T-cell (primary cell): ENCODE measurements at regions not wholly inside any gene's neighbourhood (a gene's known extent, or its start where the extent isn't known, plus 50 kb on each side); places are given as distances from the start of the nearest gene placed in this dataset.
A peak's percentile ranks its signal among the peaks of the same experiment; 100 is the strongest.

Experiments used
- ATAC-seq, 4 experiments: fragments of 200-7000 bp in 3 of 4; fragments of 150-1000 bp in 1 of 4; cut with Tn5 transposase; replicated peaks in 1 of 4; 1 replicate in 3 of 4; 2 replicates in 1 of 4; pipeline ENCODE4 v1.10.0; 2021; ENCODE audit warnings: moderate library complexity in 3 of 4, mild to moderate bottlenecking in 2 of 4, moderate number of reproducible peaks in 1 of 4
- CTCF ChIA-PET, 2 donors: fragments of 300-600 bp; sonication (Branson Sonifier 250); formaldehyde crosslinking; loops; one replicate each; lab custom pipeline; 2022; ENCODE audit warnings: antibody characterized with exemption in 2 of 2; lab: Charles Lee
- POLR2A ChIA-PET, 2 donors: fragments of 300-600 bp; sonication (Branson Sonifier 250); formaldehyde crosslinking; loops; one replicate each; lab custom pipeline; 2022; ENCODE audit warnings: antibody characterized with exemption in 2 of 2; lab: Charles Lee
- DNase-seq, 35 experiments: peaks; one replicate each; pipeline versions ENCODE4 v3.0.0 to v3.0.0-alpha.2; 2013 to 2023
- H3K27ac ChIP-seq: one replicate; pipeline ENCODE4 v1.5.1; 2013; ENCODE audit warnings: low read length
- H3K27me3 ChIP-seq, 2 experiments: replicated peaks in 1 of 2; 1 replicate in 1 of 2; 2 replicates in 1 of 2; pipeline versions ENCODE4 v1.6.1 to v1.7.0; 2013; ENCODE audit warnings: low read length in 1 of 2, mixed read lengths in 1 of 2; ENCODE audit not compliant: control insufficient read depth in 2 of 2, insufficient read depth in 2 of 2; ENCODE audit errors: extremely low read depth in 1 of 2
- H3K36me3 ChIP-seq, 2 donors: 1 replicate in 1 of 2; 2 replicates in 1 of 2; pipeline versions ENCODE4 v1.6.1 to v1.7.0; 2013; ENCODE audit warnings: low read length in 1 of 2; ENCODE audit not compliant: control insufficient read depth in 2 of 2, insufficient read depth in 1 of 2; ENCODE audit errors: extremely low read depth in 1 of 2
- H3K4me1 ChIP-seq, 2 experiments: 1 replicate in 1 of 2; 2 replicates in 1 of 2; pipeline versions ENCODE4 v1.6.1 to v1.7.0; 2013; ENCODE audit warnings: low read length in 2 of 2, mixed read lengths in 1 of 2; ENCODE audit not compliant: insufficient read depth in 2 of 2, control insufficient read depth in 1 of 2; ENCODE audit errors: extremely low read depth in 1 of 2
- H3K4me3 ChIP-seq, 2 donors: 1 replicate in 1 of 2; 2 replicates in 1 of 2; pipeline versions ENCODE4 v1.5.1 to v1.7.0; 2013; ENCODE audit warnings: mild to moderate bottlenecking in 2 of 2, low read length in 1 of 2, moderate library complexity in 1 of 2; ENCODE audit not compliant: control insufficient read depth in 1 of 2; ENCODE audit errors: extremely low read depth in 1 of 2
- H3K9me3 ChIP-seq: 2 replicates; pipeline ENCODE4 v1.7.0; 2013
- H3K27ac Mint-ChIP-seq, 2 donors: one replicate each; pipeline ENCODE4 v1.8.0; 2020 to 2021; ENCODE audit warnings: mild to moderate bottlenecking in 2 of 2, mixed read lengths in 2 of 2
- H3K27me3 Mint-ChIP-seq, 2 donors: one replicate each; pipeline ENCODE4 v1.8.0; 2021 to 2022; ENCODE audit warnings: mixed read lengths in 2 of 2
- H3K36me3 Mint-ChIP-seq: one replicate; pipeline ENCODE4 v1.8.0; 2021; ENCODE audit warnings: mixed read lengths
- H3K4me1 Mint-ChIP-seq, 3 donors: one replicate each; pipeline ENCODE4 v1.8.0; 2020 to 2022; ENCODE audit warnings: mixed read lengths in 3 of 3, mild to moderate bottlenecking in 1 of 3
- H3K4me3 Mint-ChIP-seq, 3 donors: one replicate each; pipeline ENCODE4 v1.8.0; 2020 to 2022; ENCODE audit warnings: mild to moderate bottlenecking in 3 of 3, mixed read lengths in 3 of 3, moderate library complexity in 3 of 3
- H3K9me3 Mint-ChIP-seq, 3 donors: one replicate each; pipeline ENCODE4 v1.8.0; 2020 to 2022; ENCODE audit warnings: mixed read lengths in 3 of 3
- WGBS: methylation state at CpG from one replicate; pipeline ENCODE4 v1.1.5; 2013; ENCODE audit warnings: missing lambda C conversion rate; ENCODE audit not compliant: insufficient coverage; 5-methylcytosine and 5-hydroxymethylcytosine counted together

DNA sequence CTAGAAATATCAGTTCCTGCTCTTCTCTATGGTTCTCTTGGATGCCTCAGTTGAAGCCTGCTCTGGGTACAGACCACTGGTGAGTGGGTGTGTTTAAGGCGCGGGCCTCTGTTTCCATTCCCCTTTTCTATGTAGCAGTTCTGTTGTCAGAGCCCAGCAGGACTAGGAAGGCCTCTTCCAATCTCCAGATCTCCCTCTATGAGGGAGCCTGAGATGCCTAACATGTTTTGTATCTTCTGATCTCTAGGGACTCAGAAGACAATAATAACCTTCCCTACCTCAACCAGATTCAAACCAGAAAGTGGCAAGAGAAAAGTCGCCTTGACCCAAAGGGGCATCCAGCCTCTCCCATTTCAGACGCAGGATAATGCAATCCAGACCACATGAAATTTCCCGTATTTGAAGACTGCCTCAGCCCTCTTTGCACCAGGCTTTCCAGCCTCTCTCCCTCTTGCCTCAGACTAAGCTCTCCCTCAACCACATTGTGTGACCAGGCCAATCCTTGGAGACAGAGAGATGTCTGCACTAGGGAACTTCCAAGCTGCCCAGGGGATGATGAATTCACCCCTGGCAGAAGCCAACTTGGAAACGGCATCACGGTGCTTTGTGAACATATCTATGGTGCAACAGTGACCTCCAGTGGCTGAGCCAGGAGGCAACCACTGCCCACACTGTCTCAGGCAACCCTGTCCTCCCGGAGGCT, 150.1 kb upstream of the UBASH3B start:
- Mint-ChIP-seq H3K9me3 (no peaks in the 10 kb centered on the region), H3K36me3 (no peaks in the 10 kb centered on the region), H3K27me3 (peaks cover 38 to 42% of the 10 kb centered on the region in 2 donors), H3K4me1 (peaks cover 0 to 2% (median 0%) of the 10 kb centered on the region in 3 donors), H3K27ac (no peak overlapping the region), H3K4me3 (no peak overlapping the region)
- 43% methylated on average over 5 of the region's 8 CpGs for WGBS
- peaks cover 0 to 13% of the 10 kb centered on the region in 2 experiments for H3K27me3 ChIP-seq
- no peaks in the 10 kb centered on the region for H3K36me3 ChIP-seq
- no peaks in the 10 kb centered on the region for H3K4me1 ChIP-seq
- H3K4me3 ChIP-seq: no peak overlapping the region
- no peaks in the 10 kb centered on the region for H3K9me3 ChIP-seq
- POLR2A ChIA-PET: interaction anchor here in 1 of 2 donors (0.6 kb wide), 2 partner anchors 94 to 606 kb away, joined by 3 to 4 read pairs; no protein-coding TSS in a partner anchor
- CTCF ChIA-PET: interaction anchor here in 1 of 2 donors (1.9 kb wide), 1 partner anchor 850 kb away, joined by 8 read pairs; no protein-coding TSS in a partner anchor
- no peak overlapping the region for H3K27ac ChIP-seq
- ATAC-seq (peak in 2 of 4 experiments; percentile 51 to 52), DNase-seq (peak in 28 of 35 experiments; percentile 2 to 52 (median 16))

DNA sequence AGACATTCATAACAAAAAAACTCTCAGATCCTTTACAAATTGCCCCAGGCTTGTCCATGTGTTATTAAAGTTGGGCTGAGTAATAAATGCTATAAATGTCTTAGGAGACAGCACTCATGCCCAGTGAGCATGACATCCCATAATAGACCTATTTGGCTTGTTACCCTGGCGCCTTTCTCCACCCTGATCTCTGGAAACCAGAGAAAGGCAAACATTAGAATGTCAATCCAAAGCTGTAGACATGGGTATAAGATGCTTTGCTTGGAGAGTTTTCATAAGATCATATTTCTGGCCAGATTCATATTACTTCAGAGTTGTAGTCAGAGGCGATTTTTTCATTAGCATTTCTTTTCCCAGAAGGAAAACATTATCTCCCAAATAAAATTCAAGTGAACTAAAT, 161.3 kb upstream of the UBASH3B start:
- no peaks in the 10 kb centered on the region for H3K9me3 Mint-ChIP-seq
- no peak overlapping the region for H3K27ac ChIP-seq
- ChIA-PET CTCF (interaction anchor here in 1 of 2 donors (0.5 kb wide), 1 partner anchor 940 kb away, joined by 9 read pairs; no protein-coding TSS in a partner anchor), POLR2A (no interaction called here)
- DNase-seq (no peak), ATAC-seq (no peak)
- H3K4me3 Mint-ChIP-seq: no peak overlapping the region
- no CpG with 5 or more reads among the region's 2 CpGs for WGBS
- no peaks in the 10 kb centered on the region for H3K4me1 Mint-ChIP-seq
- H3K27me3 ChIP-seq: no peaks in the 10 kb centered on the region
- no peak overlapping the region for H3K4me3 ChIP-seq
- no peaks in the 10 kb centered on the region for H3K4me1 ChIP-seq
- no peak overlapping the region for H3K27ac Mint-ChIP-seq
- H3K36me3 Mint-ChIP-seq: no peaks in the 10 kb centered on the region
- no peaks in the 10 kb centered on the region for H3K36me3 ChIP-seq
- H3K9me3 ChIP-seq: no peaks in the 10 kb centered on the region
- peaks cover 10 to 12% of the 10 kb centered on the region in 2 donors for H3K27me3 Mint-ChIP-seq

- Mint-ChIP-seq H3K36me3 (no peaks in the 10 kb centered on the region), H3K4me3 (no peak overlapping the region), H3K4me1 (no peaks in the 10 kb centered on the region), H3K9me3 (no peaks in the 10 kb centered on the region), H3K27ac (no peak overlapping the region), H3K27me3 (peaks cover 6 to 15% of the 10 kb centered on the region in 2 donors)
- no peak overlapping the region for H3K27ac ChIP-seq
- ChIA-PET POLR2A (no interaction called here), CTCF (no interaction called here)
- H3K36me3 ChIP-seq: no peaks in the 10 kb centered on the region
- no peak for ATAC-seq
- H3K27me3 ChIP-seq: no peaks in the 10 kb centered on the region
- no peak overlapping the region for H3K4me3 ChIP-seq
- DNase-seq: no peak
- no peaks in the 10 kb centered on the region for H3K9me3 ChIP-seq
- H3K4me1 ChIP-seq: no peaks in the 10 kb centered on the region
- WGBS: no CpG with 5 or more reads among the region's 3 CpGs
These were observed 164.0 kb upstream of the UBASH3B start for GRCh38 chr11:122491509-122491908.

GRCh38 chr11:122488892-122489706, 166.4 kb upstream of the UBASH3B start:
- Mint-ChIP-seq H3K9me3 (peaks cover 0 to 6% (median 5%) of the 10 kb centered on the region in 3 donors), H3K4me1 (no peaks in the 10 kb centered on the region), H3K27ac (no peak overlapping the region), H3K36me3 (no peaks in the 10 kb centered on the region), H3K27me3 (peaks cover 3 to 18% of the 10 kb centered on the region in 2 donors), H3K4me3 (no peak overlapping the region)
- Histone ChIP-seq H3K36me3 (no peaks in the 10 kb centered on the region), H3K4me1 (no peaks in the 10 kb centered on the region), H3K27me3 (no peaks in the 10 kb centered on the region), H3K27ac (no peak overlapping the region), H3K9me3 (no peaks in the 10 kb centered on the region), H3K4me3 (no peak overlapping the region)
- ChIA-PET POLR2A (interaction anchor here in 1 of 2 donors (0.6 kb wide), 1 partner anchor 21 kb away, joined by 3 read pairs; no protein-coding TSS in a partner anchor), CTCF (no interaction called here)
- no peak for ATAC-seq
- no peak for DNase-seq
- 56% methylated on average over 3 of the region's 8 CpGs for WGBS

GRCh38 chr11:122487669-122488068, 167.9 kb upstream of the UBASH3B start:
- H3K4me3 Mint-ChIP-seq: no peak overlapping the region
- Histone ChIP-seq H3K36me3 (no peaks in the 10 kb centered on the region), H3K4me1 (no peaks in the 10 kb centered on the region), H3K4me3 (no peak overlapping the region), H3K27me3 (no peaks in the 10 kb centered on the region), H3K27ac (no peak overlapping the region), H3K9me3 (no peaks in the 10 kb centered on the region)
- POLR2A ChIA-PET: interaction anchor here in 1 of 2 donors (0.6 kb wide), 1 partner anchor 348 kb away, joined by 4 read pairs; no protein-coding TSS in a partner anchor
- peaks cover 6 to 15% of the 10 kb centered on the region in 2 donors for H3K27me3 Mint-ChIP-seq
- H3K27ac Mint-ChIP-seq: no peak overlapping the region
- ATAC-seq (no peak), DNase-seq (no peak)
- 40% methylated on average over 1 of the region's 3 CpGs for WGBS
- CTCF ChIA-PET: no interaction called here
- H3K9me3 Mint-ChIP-seq: peaks cover 10 to 19% (median 12%) of the 10 kb centered on the region in 3 donors
- no peaks in the 10 kb centered on the region for H3K4me1 Mint-ChIP-seq
- no peaks in the 10 kb centered on the region for H3K36me3 Mint-ChIP-seq

GRCh38 chr11:122486793-122487495, 168.6 kb upstream of the UBASH3B start:
- DNase-seq (no peak), ATAC-seq (no peak)
- Mint-ChIP-seq H3K4me1 (no peaks in the 10 kb centered on the region), H3K27ac (no peak overlapping the region), H3K9me3 (peaks cover 13 to 23% (median 15%) of the 10 kb centered on the region in 3 donors), H3K4me3 (no peak overlapping the region), H3K36me3 (no peaks in the 10 kb centered on the region), H3K27me3 (peaks cover 5 to 12% of the 10 kb centered on the region in 2 donors)
- 44% methylated on average over 3 of the region's 5 CpGs for WGBS
- Histone ChIP-seq H3K4me1 (no peaks in the 10 kb centered on the region), H3K36me3 (no peaks in the 10 kb centered on the region), H3K9me3 (no peaks in the 10 kb centered on the region), H3K27me3 (no peaks in the 10 kb centered on the region), H3K4me3 (no peak overlapping the region), H3K27ac (no peak overlapping the region)
- POLR2A ChIA-PET: no interaction called here
- CTCF ChIA-PET: no interaction called here
